ENCODE measurements at regions not wholly inside any gene's neighbourhood (a gene's known extent, or its start where the extent isn't known, plus 50 kb on each side); places are given as distances from the start of the nearest gene placed in this dataset.

DNA sequence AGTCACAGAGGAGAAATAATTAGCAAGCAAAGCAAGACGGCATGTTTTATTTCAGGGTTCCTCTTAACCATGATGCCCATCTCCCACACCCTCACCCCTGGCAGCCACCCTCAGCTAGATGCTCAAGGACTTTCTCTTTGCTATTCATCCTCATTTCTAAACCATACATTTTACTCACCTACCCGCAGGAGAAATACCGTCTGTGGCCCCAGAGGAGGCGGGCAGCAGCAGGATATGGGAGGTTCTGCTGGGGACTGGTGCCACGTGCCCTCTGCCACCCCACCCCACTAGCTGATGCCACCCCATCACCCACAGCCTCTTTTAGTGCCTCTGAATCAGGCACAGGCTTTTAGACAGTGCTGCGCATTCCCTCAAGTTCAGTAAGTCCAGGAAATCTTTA is 168.7 kb upstream of the ITGB1 start:
- DNase-seq (ENCODE audit: low spot score): no peak

DNA sequence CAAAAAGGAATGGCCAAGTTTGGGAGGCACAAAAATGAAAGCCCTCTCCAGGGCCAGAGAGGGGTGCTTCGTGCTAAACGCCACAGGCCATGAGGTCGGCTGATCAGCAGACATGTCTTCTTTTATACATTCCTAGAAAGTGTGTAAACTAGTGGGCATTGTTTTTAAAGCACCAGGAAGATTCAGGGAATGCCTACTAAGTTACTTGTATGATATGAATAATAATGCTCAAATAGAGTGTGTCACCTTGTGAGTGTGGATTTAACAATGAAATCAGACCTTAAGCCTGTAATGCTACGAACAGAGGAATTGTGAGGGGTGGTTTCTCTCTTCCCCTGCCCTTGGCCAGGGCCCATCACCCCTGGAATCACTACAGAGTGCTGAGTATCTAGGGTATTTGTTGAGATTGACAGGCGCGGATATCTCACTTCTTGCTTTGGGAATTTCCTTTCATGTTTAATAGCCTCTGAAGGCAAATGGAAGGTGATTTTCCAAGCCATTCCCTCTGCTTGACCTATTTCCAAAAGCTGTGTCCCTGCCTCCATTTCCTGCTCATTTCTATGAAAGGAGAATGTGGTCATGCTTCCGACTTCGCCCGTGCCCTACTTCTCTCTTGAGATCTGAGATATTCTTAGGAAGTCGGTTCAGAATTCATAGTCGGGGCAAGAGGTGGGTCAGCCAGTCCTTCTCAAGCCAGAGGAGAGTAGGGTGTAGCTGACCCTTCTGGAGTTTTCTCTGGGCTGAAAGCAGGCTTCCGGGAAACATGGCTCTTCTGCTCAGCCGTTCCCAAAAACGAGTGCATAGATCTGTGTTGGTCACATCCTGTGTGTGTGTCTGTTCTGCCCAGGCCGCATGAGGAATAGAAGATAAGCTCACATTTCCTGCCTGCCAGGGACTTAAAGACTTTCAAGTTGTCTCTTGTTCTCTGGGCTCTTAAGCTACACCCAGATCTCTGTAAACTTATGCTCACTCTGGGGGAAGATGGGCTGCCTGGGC is 167.8 kb upstream of the ITGB1 start:
- no peak for DNase-seq (ENCODE audit: low spot score)

DNA sequence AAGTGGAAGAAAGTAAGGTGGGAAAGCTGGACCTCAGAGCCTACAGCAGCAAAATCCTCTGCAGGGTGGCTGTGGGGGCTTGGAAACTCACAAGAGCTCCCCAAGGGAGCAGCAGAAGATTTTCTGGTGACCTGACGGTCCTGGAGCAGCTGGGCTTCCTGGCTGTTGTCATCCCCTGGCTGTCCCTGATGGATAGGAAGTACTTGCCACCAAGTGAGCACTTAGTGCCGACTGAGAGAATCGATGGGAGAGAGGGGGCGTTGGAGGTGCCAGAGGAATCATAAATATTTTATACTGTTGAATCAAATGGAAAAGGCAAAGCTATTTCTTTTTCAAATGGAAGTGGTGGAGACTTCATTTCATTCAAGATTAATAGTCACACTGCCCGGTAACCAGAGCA is 167.1 kb upstream of the ITGB1 start:
- DNase-seq (ENCODE audit: low spot score): no peak

DNA sequence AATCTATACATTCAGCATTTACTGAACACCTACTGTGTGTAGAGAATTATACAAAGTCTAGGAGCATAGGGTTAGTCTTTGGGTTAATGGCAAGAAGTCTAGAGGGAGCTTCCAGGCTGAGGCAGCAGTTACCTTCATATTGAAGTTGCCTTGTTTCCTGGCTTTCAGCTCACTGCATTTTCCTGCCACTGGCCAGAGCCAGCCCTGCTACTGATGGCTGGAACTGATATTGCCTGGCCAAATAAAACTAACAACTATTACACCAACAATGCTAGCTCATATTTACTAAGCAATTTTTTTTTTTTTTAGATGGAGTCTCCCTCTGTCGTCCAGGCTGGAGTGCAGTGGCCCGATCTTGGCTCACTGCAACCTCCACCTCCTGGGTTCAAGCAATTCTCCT is 165.7 kb upstream of the ITGB1 start:
- DNase-seq (ENCODE audit: low spot score): no peak

DNA sequence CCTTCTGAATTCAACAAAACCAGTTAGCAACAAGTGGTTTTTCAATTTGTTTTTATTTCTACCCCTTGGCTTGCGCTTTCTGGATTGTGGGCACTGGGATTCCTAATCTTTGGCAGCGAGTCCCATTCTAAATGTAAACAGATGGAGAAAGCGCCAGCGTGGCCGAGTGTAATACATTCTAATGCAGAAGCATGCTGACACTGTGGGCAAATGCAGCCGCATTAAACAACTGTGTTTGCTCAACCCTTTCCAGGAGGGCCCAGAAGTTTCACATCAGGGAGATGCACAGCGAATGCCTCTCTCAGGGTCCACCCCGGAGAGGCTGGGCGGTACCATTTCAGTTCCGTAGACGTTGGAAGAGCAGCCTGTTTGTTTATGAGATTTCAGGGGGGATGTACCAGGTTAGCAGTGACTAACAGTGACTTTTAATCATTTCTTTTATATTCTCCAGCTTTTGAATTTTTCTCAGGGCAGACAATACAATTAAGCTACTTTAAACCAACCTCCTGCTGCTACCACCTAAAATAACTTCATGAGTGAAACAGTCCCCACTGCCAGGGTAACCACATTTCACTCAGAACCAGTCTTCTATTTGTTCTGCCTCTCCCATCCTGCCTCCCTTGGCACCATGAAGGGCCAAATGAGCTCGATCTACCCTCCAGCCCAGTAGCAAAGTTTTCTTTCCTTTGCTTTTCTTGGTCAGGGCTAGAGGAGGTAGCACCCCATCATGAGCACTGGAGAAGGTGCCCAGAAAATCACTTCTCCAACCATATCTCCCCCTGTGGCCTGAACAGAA is 164.2 kb upstream of the ITGB1 start:
- DNase-seq (ENCODE audit: low spot score): no peak

DNA sequence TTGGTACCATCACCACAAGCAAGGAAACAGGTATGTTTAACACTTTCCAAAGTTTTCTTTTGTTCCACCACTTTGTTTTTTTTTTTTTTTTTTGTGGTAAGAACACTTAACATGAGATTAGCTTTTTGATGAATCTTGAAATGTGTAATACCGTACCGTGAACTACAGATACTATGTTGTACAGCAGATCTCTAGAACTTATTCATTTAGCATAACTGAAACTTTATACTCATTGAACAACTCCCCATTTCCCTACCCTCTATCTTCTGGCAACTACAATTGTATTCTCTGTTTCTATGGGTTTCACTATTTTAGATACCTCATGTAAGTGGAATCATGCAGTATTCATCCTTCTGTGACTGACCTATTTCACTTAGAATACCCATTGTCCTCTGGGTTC is 162.7 kb upstream of the ITGB1 start:
- no peak for DNase-seq (ENCODE audit: low spot score)

DNA sequence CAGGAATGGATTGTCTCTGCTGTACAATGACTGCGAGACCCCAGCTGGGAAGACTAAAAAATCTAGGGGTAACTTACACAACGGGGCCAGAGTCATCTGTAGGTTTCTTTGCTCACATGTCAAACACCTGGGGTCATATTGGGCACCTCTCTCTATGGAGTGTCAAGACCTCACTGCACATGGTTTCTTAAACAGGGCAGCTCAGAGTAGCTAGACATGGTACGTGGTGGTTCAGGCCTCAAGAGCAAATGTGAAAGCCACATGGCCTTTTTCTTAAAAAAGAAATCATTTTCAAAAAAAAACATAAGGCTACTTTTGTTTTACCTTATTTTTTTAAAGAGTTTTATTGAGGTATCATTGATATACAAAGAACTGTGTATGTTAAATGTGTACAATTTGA is 162.2 kb upstream of the ITGB1 start:
- no peak for DNase-seq (ENCODE audit: low spot score)

DNA sequence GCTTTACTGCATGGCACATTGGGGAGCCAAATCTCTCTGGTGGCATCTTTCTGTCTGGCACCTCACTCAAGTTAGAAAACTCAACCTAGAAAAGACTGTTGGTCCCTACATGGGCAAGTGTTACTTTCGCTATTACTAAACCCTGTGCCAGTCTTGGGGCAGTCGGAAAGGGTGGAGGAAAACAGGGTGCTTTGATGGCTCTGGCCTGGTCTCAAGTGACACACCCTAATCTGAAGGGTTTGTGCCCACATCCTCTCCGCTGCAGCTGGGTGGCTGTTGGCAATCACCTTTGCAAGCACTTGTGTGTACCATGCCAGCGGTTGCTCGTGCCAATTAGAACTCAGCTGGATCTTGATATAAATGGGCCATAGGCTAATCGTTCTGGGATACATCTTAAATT is 159.8 kb upstream of the ITGB1 start:
- no peak for DNase-seq (ENCODE audit: low spot score)

DNA sequence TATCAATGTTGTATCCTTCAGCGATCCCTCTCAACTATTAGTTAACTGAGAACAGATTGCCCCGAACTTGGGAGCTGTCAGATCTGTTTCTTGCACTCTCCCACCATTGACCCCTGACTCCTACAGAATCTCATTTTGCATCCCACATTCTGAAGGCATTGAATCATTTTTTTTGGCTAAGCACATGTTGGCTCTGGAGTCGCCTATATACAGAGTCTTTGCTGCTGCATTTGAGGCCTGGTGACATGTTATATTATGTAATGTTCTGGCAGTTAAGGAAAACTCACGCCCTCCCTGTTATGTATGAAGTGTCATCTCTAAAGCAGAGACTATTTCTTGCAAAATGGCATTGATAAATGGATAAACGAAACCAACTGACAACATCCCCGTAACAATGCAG is 159.2 kb upstream of the ITGB1 start:
- DNase-seq (ENCODE audit: low spot score): no peak

DNA sequence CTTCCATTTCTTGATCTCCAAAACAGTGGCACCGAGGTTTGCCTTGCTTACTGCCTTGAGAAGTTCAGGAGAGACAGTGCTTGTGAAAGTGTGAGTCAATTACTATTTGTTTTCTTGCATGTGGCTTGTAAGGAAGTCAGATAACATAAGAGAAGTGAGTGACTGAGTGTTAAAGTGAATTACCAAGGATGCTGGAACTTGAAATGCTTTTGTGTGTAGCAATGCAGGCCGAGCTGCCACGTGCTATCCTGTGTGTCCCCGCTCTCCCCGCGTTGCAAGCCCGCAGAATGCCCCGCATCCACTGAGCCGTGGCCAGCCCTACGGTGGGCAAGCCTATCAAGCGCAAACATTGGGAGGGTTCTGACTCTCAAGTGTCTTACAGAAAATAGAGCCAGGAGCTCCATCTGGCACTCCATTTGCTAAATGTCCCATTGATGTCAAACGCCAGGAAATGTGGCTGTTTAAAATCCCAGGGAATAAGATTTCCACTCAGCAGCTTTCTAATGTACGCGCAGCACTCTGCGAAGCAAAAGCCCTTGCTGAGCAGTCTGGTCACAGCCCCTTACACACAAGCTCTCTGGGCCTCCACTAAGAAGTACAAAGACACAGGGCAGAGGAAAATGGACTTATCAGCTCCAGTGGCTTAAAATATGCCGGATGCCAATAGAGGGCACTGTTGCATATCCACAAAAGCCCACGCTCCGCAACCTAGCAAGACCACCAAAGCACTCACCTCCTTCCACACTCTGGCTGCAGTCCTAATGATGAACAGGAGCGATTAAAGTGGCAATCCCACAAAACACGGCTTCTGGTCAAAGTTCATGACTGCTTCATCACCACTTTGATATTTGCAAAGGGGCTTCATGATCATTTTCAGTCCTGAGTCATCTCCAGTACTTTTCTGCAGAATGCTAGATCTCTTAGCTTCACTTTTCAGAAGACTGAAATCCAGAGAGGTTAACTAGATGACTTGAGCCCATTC is 158.0 kb upstream of the ITGB1 start:
- peak; percentile 40 for DNase-seq (ENCODE audit: low spot score)

DNA sequence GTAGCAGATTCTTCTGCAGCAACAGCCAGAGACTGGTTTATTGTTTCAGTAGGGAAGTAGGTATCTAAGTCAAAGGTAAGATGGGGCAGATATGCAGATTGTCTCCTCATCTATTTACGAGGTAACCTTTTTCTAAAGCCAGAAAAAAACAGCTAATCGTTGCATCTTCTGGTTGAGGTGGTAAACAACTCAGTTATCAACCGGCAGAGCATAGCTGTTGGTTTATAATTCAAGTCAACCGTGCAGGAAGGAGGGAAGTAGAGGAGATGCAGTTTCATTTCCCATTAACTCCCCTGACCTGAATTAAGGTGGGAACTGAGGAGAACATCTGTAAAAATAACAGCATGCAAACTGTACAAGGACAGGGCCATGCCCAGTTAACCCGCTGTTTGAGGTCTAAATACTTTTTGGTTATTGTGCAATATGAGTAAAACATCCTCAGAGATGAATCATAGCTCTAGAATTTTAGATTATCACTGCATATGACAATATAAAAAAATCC is 156.5 kb upstream of the ITGB1 start:
- no peak for DNase-seq (ENCODE audit: low spot score)

DNA sequence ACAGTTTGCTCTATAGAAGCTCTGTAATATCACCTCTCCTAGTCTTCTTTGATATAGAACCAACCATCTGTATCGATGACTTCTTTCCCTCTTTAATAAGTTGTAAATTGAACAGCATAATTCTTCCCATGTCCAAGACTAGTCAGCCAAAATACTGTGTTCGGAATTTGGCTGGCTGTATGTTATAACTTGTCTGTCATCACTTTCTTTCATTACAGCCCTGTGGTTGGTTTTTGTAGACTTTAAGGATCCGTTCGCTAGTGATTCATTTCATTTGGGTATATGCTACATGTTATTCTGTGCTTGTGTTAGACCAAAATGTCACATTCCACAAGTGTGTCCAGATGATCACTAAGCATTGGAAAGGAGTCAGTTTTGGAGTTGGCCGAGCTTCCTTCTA is 155.4 kb upstream of the ITGB1 start:
- DNase-seq (ENCODE audit: low spot score): no peak

DNA sequence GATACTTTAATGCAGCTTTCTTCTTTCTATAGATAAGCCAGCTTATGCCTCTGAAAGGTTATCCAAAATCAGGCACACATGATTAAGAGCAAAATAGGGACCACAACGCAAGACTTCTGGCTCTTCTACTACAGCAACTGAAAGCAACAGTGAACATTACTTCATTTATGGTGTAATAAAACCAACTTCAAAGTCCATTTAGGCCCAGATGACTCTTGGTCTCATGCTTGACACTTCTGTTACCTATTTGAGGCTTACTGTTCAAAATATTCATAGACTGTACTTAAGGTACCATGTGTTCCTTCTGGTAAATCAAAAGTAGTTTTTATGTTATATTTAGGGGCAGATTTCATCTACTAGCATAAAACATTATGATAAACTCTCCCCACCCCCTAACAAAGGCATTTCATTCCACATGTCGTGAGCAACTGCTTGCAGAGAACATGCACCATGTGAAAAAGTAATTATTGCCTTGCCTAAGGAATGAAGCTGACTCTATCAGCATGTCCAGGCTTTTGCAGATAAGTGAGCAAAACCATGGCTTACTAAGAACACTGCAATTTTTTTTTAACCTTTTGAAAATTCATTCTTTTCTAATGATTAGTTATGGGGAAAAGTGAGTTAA is 154.9 kb upstream of the ITGB1 start:
- DNase-seq (ENCODE audit: low spot score): no peak

DNA sequence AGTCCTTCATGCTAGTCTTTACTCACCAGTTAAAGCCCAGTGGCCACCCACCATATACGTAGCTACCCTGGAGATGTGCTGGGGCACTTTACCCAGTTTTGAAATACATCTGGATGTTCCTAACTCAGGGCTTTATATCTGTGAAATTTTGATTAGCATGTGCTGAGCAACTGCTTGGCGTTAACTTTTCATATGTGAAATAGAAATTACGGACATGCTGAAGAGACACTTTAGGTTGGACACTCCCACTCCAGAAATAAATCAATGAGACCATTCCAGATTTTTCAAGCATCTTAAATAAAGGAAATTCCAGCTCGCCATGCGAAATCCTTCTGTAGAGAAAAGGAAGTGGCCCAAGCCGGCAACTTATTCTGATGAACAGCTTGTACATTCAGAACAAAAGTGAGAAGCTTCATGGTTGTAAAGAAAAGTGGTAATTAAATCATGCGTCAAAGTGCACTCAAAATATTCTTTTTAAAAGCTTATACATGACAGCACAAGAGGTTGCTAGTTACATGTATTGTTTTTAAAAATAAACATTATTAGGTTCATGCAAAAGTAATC is 153.5 kb upstream of the ITGB1 start:
- DNase-seq (ENCODE audit: low spot score): no peak

DNA sequence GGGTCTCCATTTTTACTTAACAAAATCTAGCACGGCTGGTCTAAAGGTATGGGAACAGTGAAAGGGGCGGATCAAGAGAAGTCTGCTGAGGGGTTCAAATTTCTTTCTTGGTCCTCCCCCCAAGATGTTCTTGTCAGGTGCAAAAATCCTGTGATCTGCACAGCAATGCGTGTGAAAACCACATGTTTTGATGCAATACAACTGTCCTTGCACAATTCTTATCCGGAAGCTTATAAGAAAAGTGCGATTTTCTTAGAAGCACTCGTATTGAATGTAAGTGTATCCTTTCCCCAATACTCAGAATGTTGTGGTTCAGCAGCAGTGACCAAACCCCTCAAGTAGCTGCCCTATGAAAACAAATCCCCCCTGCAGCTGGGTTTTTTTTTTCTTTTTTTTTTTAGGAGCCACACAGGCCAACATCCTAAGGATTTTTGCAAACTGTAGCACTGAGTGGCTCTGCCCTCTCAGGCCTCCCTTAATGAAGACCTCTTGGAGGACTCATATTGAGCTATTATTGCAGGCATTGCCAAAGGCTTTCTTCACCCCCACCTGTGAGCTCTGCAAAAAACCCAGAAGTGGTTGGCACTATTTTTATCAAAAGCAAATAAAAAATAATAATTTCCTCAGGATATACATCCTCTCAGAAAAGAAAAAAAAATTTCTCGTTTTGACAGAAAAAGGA is 151.9 kb upstream of the ITGB1 start:
- no peak for DNase-seq (ENCODE audit: low spot score)

DNA sequence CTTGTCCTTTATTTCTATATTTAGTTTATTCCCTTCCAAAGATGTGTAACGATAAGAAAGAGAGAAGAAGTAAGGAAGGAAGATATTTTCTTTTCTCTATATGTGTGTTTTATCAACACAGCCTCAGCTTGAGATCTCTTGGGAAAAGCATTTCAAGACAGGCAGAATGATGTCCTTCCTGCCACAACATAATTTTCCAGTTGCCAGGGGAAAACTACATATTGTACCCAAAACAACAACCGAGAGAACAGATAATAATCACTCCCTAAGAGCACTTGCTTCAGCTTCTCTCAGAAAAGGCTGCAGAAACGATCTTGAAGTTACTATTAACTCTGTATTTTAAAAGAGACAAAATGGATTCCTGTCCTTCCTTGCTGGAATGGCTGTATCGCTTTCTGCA is 151.4 kb upstream of the ITGB1 start:
- no peak for DNase-seq (ENCODE audit: low spot score)

DNA sequence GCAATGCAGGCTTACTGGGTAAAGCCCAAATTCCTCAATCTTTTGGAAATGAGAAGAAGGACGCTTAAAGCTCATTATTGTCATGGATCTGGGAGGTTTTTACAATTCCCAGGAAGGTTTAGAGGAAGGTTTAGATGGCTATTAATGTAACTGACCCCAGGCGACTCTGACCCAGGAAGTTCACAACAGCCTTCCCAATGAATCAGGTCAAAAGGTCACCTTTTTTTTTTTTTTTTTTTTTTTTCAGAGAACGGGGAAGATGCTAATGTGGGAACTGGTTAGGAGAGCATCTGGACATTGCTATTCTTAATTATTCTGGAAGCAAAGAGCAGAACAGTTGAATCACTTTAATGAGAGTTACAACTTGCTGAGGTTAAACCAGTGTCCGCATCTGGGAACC is 149.9 kb upstream of the ITGB1 start:
- DNase-seq (ENCODE audit: low spot score): no peak

DNA sequence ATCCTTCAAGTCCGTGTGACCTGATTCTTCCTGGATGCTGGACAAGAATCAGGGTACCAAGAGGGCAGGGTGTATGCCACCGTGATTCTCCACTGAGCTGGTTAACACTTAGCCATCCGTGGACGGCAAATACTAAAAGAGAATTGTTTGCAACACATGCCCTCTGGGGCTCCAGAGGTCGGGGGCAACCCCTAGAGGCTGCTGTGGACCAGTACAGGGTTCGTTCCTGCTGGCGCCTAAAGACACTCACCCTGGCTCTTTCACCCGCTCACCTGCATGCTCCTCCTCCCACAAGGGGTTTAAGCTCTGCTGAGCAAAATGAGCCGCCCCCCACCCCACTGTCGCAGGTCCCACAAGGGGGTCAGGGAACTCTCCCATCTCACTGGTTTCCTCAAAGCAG is 148.7 kb upstream of the ITGB1 start:
- DNase-seq (ENCODE audit: low spot score): no peak

DNA sequence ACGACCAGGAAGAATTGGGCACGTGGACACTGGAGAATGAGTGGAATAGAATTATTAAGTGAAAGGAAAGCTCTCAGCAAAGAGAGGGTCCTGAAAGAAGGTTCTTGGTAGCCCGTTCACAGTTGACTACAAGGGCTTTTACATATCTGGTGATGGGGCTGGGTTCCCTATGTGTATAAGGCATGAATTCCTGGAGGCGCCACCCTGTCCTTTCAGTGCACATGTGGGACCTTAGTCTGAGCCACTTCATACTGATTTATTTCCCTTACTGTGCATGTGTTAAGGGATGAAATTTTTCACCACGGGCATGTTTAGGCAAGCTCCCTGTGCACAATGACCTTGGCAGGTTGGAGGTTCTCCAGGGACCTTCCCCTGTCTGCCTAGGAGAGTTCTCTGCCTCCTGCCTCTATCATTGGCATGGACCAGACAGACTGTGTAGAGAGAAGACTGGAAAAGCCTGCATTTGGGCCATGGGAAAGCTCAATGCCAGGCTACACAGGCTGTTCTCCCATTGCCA is 145.9 kb upstream of the ITGB1 start:
- no peak for DNase-seq (ENCODE audit: low spot score)

DNA sequence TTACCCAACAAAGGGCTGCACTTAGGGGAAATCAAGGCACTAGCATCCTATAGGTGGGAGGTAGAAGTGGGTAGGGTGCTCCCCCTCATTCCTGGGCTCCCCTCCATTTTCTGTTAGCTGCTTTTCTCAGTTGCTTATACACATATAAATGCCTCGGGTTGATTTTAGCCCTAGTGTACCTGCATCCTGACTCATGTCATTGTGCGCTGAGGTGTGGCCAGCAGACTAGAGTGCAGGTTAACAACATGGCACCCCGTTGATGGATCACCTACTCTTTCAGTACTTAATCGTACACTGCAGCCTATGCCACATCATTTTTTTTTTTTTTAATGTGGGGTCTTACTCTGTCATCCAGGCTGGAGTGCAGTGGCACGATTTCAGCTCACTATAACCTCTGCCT is 144.0 kb upstream of the ITGB1 start:
- DNase-seq (ENCODE audit: low spot score): no peak

Measured in D341Med (cell line).